HFFc6 (cell line): ENCODE measurements at regions not wholly inside any gene's neighbourhood (a gene's known extent, or its start where the extent isn't known, plus 50 kb on each side); places are given as distances from the start of the nearest gene placed in this dataset.

Experiments
- DNase-seq: peaks from one replicate; pipeline ENCODE4 v3.0.0-alpha.2; 2018
- H3K27ac Mint-ChIP-seq: 2 replicates; pipeline ENCODE4 v1.8.0; 2020; ENCODE audit warnings: mild to moderate bottlenecking, mixed read lengths
- H3K27me3 Mint-ChIP-seq: 2 replicates; pipeline ENCODE4 v1.8.0; 2021; ENCODE audit warnings: mild to moderate bottlenecking, moderate library complexity, mixed read lengths; ENCODE audit not compliant: insufficient read depth
- H3K36me3 Mint-ChIP-seq: 2 replicates; pipeline ENCODE4 v1.8.0; 2021; ENCODE audit warnings: low read depth, mixed read lengths
- H3K4me1 Mint-ChIP-seq: 2 replicates; pipeline ENCODE4 v1.8.0; 2020; ENCODE audit warnings: low read depth, mixed read lengths
- H3K4me3 Mint-ChIP-seq: 2 replicates; pipeline ENCODE4 v1.8.0; 2020; ENCODE audit warnings: mild to moderate bottlenecking, moderate library complexity, mixed read lengths
- H3K9me3 Mint-ChIP-seq: 2 replicates; pipeline ENCODE4 v1.8.0; 2020; ENCODE audit warnings: mild to moderate bottlenecking, mixed read lengths
- CTCF ChIP-seq: fragments of 200-600 bp; sonication (generic); IDR thresholded peaks from 2 replicates; pipeline ENCODE4 v1.5.0; 2021; ENCODE audit warnings: antibody characterized with exemption, mild to moderate bottlenecking

GRCh38 chr7:63931057-63931600, 67.5 kb upstream of the ZNF722 start:
- Mint-ChIP-seq H3K4me3 (no peak overlapping the region), H3K27me3 (no peaks in the 10 kb centered on the region), H3K36me3 (no peaks in the 10 kb centered on the region), H3K27ac (no peak overlapping the region), H3K4me1 (no peaks in the 10 kb centered on the region), H3K9me3 (peaks cover 53% of the 10 kb centered on the region)
- TF ChIP-seq CTCF, result no peak
- no peak for DNase-seq

GRCh38 chr7:63931985-63932577, 66.6 kb upstream of the ZNF722 start:
- Mint-ChIP-seq H3K27me3 (no peaks in the 10 kb centered on the region), H3K4me1 (no peaks in the 10 kb centered on the region), H3K36me3 (no peaks in the 10 kb centered on the region), H3K9me3 (peaks cover 45% of the 10 kb centered on the region), H3K4me3 (no peak overlapping the region), H3K27ac (no peak overlapping the region)
- no peak for DNase-seq
- no peak for TF ChIP-seq CTCF
